GM23338 (cell line): ENCODE measurements at regions not wholly inside any gene's neighbourhood (a gene's known extent, or its start where the extent isn't known, plus 50 kb on each side); places are given as distances from the start of the nearest gene placed in this dataset.

ENCODE experiments used
- ATAC-seq: fragments of 200-7000 bp; cut with Tn5 transposase; 3 replicates; pipeline ENCODE4 v1.9.1; 2020
- DNase-seq: peaks from one replicate; pipeline ENCODE4 v3.0.0-alpha.2; 2015; ENCODE audit warnings: low spot score
- H2AFZ ChIP-seq: fragments of 200-600 bp; sonication (generic); 2 replicates; pipeline ENCODE4 v1.8.0; 2016; ENCODE audit warnings: antibody characterized with exemption, mild to moderate bottlenecking, moderate library complexity
- H3F3A ChIP-seq: fragments of 200-600 bp; sonication (generic); replicated peaks from 2 replicates; pipeline ENCODE4 v1.8.0; 2017; ENCODE audit warnings: antibody characterized with exemption, mixed run types, low read depth
- H3K27ac ChIP-seq: fragments of 200-600 bp; sonication (generic); 2 replicates; pipeline ENCODE4 v1.6.1; 2016; ENCODE audit warnings: low read depth
- H3K27me3 ChIP-seq: fragments of 200-600 bp; sonication (generic); 2 replicates; pipeline ENCODE4 v1.8.0; 2016; ENCODE audit warnings: mild to moderate bottlenecking, mixed run types, moderate library complexity; ENCODE audit not compliant: insufficient read depth
- H3K36me3 ChIP-seq: fragments of 200-600 bp; sonication (generic); 2 replicates; pipeline ENCODE4 v1.8.0; 2016; ENCODE audit warnings: mild to moderate bottlenecking; ENCODE audit not compliant: insufficient read depth
- H3K4me1 ChIP-seq: fragments of 200-600 bp; sonication (generic); 2 replicates; pipeline ENCODE4 v1.8.0; 2016; ENCODE audit warnings: mild to moderate bottlenecking, moderate library complexity; ENCODE audit not compliant: insufficient read depth
- H3K4me2 ChIP-seq: fragments of 200-600 bp; sonication (generic); 2 replicates; pipeline ENCODE4 v1.7.1; 2017; ENCODE audit warnings: mixed run types
- H3K4me3 ChIP-seq: fragments of 200-600 bp; sonication (generic); 2 replicates; pipeline ENCODE4 v1.6.1; 2016; ENCODE audit warnings: mixed run types
- H3K79me2 ChIP-seq: fragments of 200-600 bp; sonication (generic); replicated peaks from 2 replicates; pipeline ENCODE4 v1.8.0; 2017; ENCODE audit warnings: mild to moderate bottlenecking; ENCODE audit not compliant: insufficient read depth
- H3K9me2 ChIP-seq: fragments of 200-600 bp; sonication (generic); 2 replicates; pipeline ENCODE4 v1.8.0; 2017; ENCODE audit not compliant: insufficient read depth
- H4K20me1 ChIP-seq: fragments of 200-600 bp; sonication (generic); replicated peaks from 2 replicates; pipeline ENCODE4 v1.8.0; 2017; ENCODE audit warnings: mild to moderate bottlenecking; ENCODE audit not compliant: insufficient read depth
- H3K27ac Mint-ChIP-seq: 2 replicates; pipeline ENCODE4 v1.8.0; 2020; ENCODE audit warnings: inconsistent platforms, mild to moderate bottlenecking, moderate library complexity, mixed read lengths
- H3K27me3 Mint-ChIP-seq: 3 replicates; pipeline ENCODE4 v1.8.0; 2022; ENCODE audit warnings: low read depth, mild to moderate bottlenecking, moderate library complexity, mixed read lengths, inconsistent platforms; ENCODE audit not compliant: insufficient read depth, poor library complexity
- H3K36me3 Mint-ChIP-seq: 3 replicates; pipeline ENCODE4 v1.8.0; 2021; ENCODE audit warnings: low read depth, mild to moderate bottlenecking, inconsistent platforms, moderate library complexity, mixed read lengths
- H3K4me1 Mint-ChIP-seq: 3 replicates; pipeline ENCODE4 v1.8.0; 2020; ENCODE audit warnings: mild to moderate bottlenecking, inconsistent platforms, mixed read lengths
- H3K4me3 Mint-ChIP-seq: 3 replicates; pipeline ENCODE4 v1.8.0; 2021; ENCODE audit warnings: moderate library complexity, mild to moderate bottlenecking, inconsistent platforms, mixed read lengths
- H3K9me3 Mint-ChIP-seq: 3 replicates; pipeline ENCODE4 v1.8.0; 2020; ENCODE audit warnings: moderate library complexity, mild to moderate bottlenecking, inconsistent platforms, mixed read lengths
- CREB1 ChIP-seq: fragments of 250-450 bp; sonication (Bioruptor Pico); IDR thresholded peaks from 2 replicates; pipeline ENCODE4 v1.5.0; 2020; ENCODE audit warnings: low read depth, mild to moderate bottlenecking, moderate library complexity
- EZH2phosphoT487 ChIP-seq: fragments of 200-600 bp; sonication (generic); IDR thresholded peaks from one replicate; pipeline ENCODE4 v1.8.1; 2018; ENCODE audit warnings: antibody characterized with exemption; ENCODE audit not compliant: unreplicated experiment
- JUNB ChIP-seq: IDR thresholded peaks from one replicate; pipeline ENCODE4 v1.6.1; 2016; ENCODE audit warnings: antibody characterized with exemption; ENCODE audit not compliant: unreplicated experiment
- NANOG ChIP-seq: IDR thresholded peaks from 2 replicates; pipeline ENCODE4 v1.6.1; 2016; ENCODE audit warnings: antibody characterized with exemption, borderline replicate concordance
- REST ChIP-seq: IDR thresholded peaks from one replicate; pipeline ENCODE4 v1.6.1; 2018; ENCODE audit warnings: antibody characterized with exemption; ENCODE audit not compliant: unreplicated experiment
- STAT1 ChIP-seq: IDR thresholded peaks from one replicate; pipeline ENCODE4 v1.6.1; 2016; ENCODE audit warnings: antibody characterized with exemption; ENCODE audit not compliant: unreplicated experiment
- ZNF114 ChIP-seq: fragments of 250-450 bp; sonication (Bioruptor Pico); IDR thresholded peaks from 2 replicates; pipeline ENCODE4 v1.5.0; 2020; ENCODE audit warnings: mild to moderate bottlenecking, moderate library complexity
- ZNF331 ChIP-seq: fragments of 250-450 bp; sonication (Bioruptor Pico); IDR thresholded peaks from 2 replicates; pipeline ENCODE4 v1.5.0; 2020; ENCODE audit warnings: low read depth, mild to moderate bottlenecking, moderate library complexity
- TF ChIP-seq, protein P1 (sequence below): IDR thresholded peaks from 2 replicates; pipeline ENCODE4 v1.6.1; 2016; ENCODE audit warnings: antibody characterized with exemption
- TF ChIP-seq, protein P2 (sequence below), 2 experiments: fragments of 200-600 bp in 1 of 2; sonication (generic) in 1 of 2; conservative IDR thresholded peaks; 2 replicates each; pipeline versions ENCODE4 v1.5.1 to v1.6.1; 2016 to 2017; ENCODE audit warnings: antibody characterized with exemption in 2 of 2, low read depth in 2 of 2, mild to moderate bottlenecking in 2 of 2, moderate library complexity in 1 of 2

GRCh38 chr13:51524829-51525566 lies 59.3 kb upstream of the WDFY2 start:
- H3K27me3 ChIP-seq: no peaks in the 10 kb centered on the region
- H4K20me1 ChIP-seq: no peaks in the 10 kb centered on the region
- DNase-seq (no peak), ATAC-seq (no peak)
- peak overlapping the region; percentile 83; the same call in 1 of the 2 replicates for H2AFZ ChIP-seq
- no peaks in the 10 kb centered on the region for H3K36me3 Mint-ChIP-seq
- TF ChIP-seq ZNF331 (CRISPR knock-in tag) (no peak), CREB1 (CRISPR knock-in tag) (no peak), REST (no peak), ZNF114 (CRISPR knock-in tag) (no peak)
- TF ChIP-seq, protein P1, sequence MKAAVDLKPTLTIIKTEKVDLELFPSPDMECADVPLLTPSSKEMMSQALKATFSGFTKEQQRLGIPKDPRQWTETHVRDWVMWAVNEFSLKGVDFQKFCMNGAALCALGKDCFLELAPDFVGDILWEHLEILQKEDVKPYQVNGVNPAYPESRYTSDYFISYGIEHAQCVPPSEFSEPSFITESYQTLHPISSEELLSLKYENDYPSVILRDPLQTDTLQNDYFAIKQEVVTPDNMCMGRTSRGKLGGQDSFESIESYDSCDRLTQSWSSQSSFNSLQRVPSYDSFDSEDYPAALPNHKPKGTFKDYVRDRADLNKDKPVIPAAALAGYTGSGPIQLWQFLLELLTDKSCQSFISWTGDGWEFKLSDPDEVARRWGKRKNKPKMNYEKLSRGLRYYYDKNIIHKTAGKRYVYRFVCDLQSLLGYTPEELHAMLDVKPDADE: no peak
- TF ChIP-seq, protein P2, sequence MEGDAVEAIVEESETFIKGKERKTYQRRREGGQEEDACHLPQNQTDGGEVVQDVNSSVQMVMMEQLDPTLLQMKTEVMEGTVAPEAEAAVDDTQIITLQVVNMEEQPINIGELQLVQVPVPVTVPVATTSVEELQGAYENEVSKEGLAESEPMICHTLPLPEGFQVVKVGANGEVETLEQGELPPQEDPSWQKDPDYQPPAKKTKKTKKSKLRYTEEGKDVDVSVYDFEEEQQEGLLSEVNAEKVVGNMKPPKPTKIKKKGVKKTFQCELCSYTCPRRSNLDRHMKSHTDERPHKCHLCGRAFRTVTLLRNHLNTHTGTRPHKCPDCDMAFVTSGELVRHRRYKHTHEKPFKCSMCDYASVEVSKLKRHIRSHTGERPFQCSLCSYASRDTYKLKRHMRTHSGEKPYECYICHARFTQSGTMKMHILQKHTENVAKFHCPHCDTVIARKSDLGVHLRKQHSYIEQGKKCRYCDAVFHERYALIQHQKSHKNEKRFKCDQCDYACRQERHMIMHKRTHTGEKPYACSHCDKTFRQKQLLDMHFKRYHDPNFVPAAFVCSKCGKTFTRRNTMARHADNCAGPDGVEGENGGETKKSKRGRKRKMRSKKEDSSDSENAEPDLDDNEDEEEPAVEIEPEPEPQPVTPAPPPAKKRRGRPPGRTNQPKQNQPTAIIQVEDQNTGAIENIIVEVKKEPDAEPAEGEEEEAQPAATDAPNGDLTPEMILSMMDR (conservative IDR thresholded peaks at IDR 0.05; ENCODE audit: low read depth in 2 of 2): no peak
- H3K4me1 ChIP-seq: peaks cover 29% of the 10 kb centered on the region
- H3K4me1 Mint-ChIP-seq: no peaks in the 10 kb centered on the region
- no peaks in the 10 kb centered on the region for H3F3A ChIP-seq
- no peaks in the 10 kb centered on the region for H3K27me3 Mint-ChIP-seq
- no peak overlapping the region for H3K27ac Mint-ChIP-seq
- no peaks in the 10 kb centered on the region; the same call in 1 of the 3 replicates for H3K9me3 Mint-ChIP-seq
- H3K9me2 ChIP-seq: peaks cover 4% of the 10 kb centered on the region
- H3K79me2 ChIP-seq: no peaks in the 10 kb centered on the region
- H3K36me3 ChIP-seq: no peaks in the 10 kb centered on the region
- H3K27ac ChIP-seq: no peak overlapping the region
- no peak overlapping the region for H3K4me2 ChIP-seq
- H3K4me3 ChIP-seq: no peak overlapping the region
- H3K4me3 Mint-ChIP-seq: no peak overlapping the region

- Histone ChIP-seq H2AFZ (peak overlapping the region; percentile 83; the same call in 1 of the 2 replicates), H3K9me2 (peaks cover 4% of the 10 kb centered on the region), H3K27ac (no peak overlapping the region), H3K79me2 (no peaks in the 10 kb centered on the region), H3K36me3 (no peaks in the 10 kb centered on the region), H4K20me1 (no peaks in the 10 kb centered on the region), H3K27me3 (no peaks in the 10 kb centered on the region), H3K4me1 (peaks cover 29% of the 10 kb centered on the region), H3K4me2 (peak overlapping the region; percentile 35), H3F3A (no peaks in the 10 kb centered on the region), H3K4me3 (no peak overlapping the region)
- Mint-ChIP-seq H3K4me3 (no peak overlapping the region), H3K36me3 (peaks cover 4% of the 10 kb centered on the region; the same call in 1 of the 3 replicates), H3K27me3 (no peaks in the 10 kb centered on the region), H3K9me3 (peaks cover 6% of the 10 kb centered on the region; the same call in 2 of the 3 replicates), H3K27ac (no peak overlapping the region), H3K4me1 (no peaks in the 10 kb centered on the region)
- ATAC-seq (no peak), DNase-seq (no peak)
- no peak for TF ChIP-seq JUNB
- TF ChIP-seq EZH2phosphoT487: no peak
- no peak for TF ChIP-seq REST
- TF ChIP-seq, protein P2 (conservative IDR thresholded peaks at IDR 0.05; ENCODE audit: low read depth in 2 of 2): no peak
- TF ChIP-seq STAT1: no peak
- no peak for TF ChIP-seq NANOG
- no peak for TF ChIP-seq CREB1 (CRISPR knock-in tag)
These were observed 58.6 kb upstream of the WDFY2 start for GRCh38 chr13:51525567-51526167.
